ENCODE measurements at regions not wholly inside any gene's neighbourhood (a gene's known extent, or its start where the extent isn't known, plus 50 kb on each side); places are given as distances from the start of the nearest gene placed in this dataset.

- Mint-ChIP-seq H3K9me3 (peaks cover 46% of the 10 kb centered on the region), H3K27me3 (ENCODE audit: insufficient read depth) (peaks cover 6% of the 10 kb centered on the region; the same call in 1 of the 2 replicates), H3K27ac (no peak overlapping the region)
These were observed 603.7 kb downstream of the TBC1D22A start for GRCh38 chr22:47366026-47366767.

GRCh38 chr22:47361247-47361646, 598.8 kb downstream of the TBC1D22A start:
- no peaks in the 10 kb centered on the region for H3K27me3 Mint-ChIP-seq (ENCODE audit: insufficient read depth)
- H3K27ac Mint-ChIP-seq, result no peak overlapping the region
- peaks cover 16% of the 10 kb centered on the region for H3K9me3 Mint-ChIP-seq
- no peak for TF ChIP-seq CTCF (IDR thresholded peaks at IDR 0.05)
- no peak for DNase-seq
- H3K4me1 Mint-ChIP-seq (ENCODE audit: low read depth), result no peaks in the 10 kb centered on the region
- no peak overlapping the region for H3K4me3 Mint-ChIP-seq
- H3K36me3 Mint-ChIP-seq (ENCODE audit: low read depth), result no peaks in the 10 kb centered on the region

More at GRCh38 chr22:47366026-47366767, 603.7 kb downstream of the TBC1D22A start:
- DNase-seq, result no peak
- no peak for TF ChIP-seq CTCF (IDR thresholded peaks at IDR 0.05)
- no peak overlapping the region for H3K4me3 Mint-ChIP-seq
- no peaks in the 10 kb centered on the region for H3K4me1 Mint-ChIP-seq (ENCODE audit: low read depth)
- H3K36me3 Mint-ChIP-seq (ENCODE audit: low read depth), result peaks cover 5% of the 10 kb centered on the region; the same call in 1 of the 2 replicates

- TF ChIP-seq CTCF (IDR thresholded peaks at IDR 0.05), result no peak
- H3K9me3 Mint-ChIP-seq, result peaks cover 28% of the 10 kb centered on the region
- H3K36me3 Mint-ChIP-seq (ENCODE audit: low read depth), result no peaks in the 10 kb centered on the region
- no peaks in the 10 kb centered on the region for H3K4me1 Mint-ChIP-seq (ENCODE audit: low read depth)
- no peak overlapping the region for H3K27ac Mint-ChIP-seq
- H3K27me3 Mint-ChIP-seq (ENCODE audit: insufficient read depth), result no peaks in the 10 kb centered on the region; the same call in 1 of the 2 replicates
- H3K4me3 Mint-ChIP-seq, result no peak overlapping the region
- no peak for DNase-seq
These were observed 595.0 kb downstream of the TBC1D22A start for GRCh38 chr22:47357493-47357892.

- Mint-ChIP-seq H3K9me3 (peaks cover 25% of the 10 kb centered on the region), H3K4me1 (ENCODE audit: low read depth) (no peaks in the 10 kb centered on the region), H3K4me3 (no peak overlapping the region), H3K27me3 (ENCODE audit: insufficient read depth) (no peaks in the 10 kb centered on the region; the same call in 1 of the 2 replicates), H3K27ac (no peak overlapping the region), H3K36me3 (ENCODE audit: low read depth) (no peaks in the 10 kb centered on the region)
- no peak for DNase-seq
- no peak for TF ChIP-seq CTCF (IDR thresholded peaks at IDR 0.05)
These were observed 594.6 kb downstream of the TBC1D22A start for GRCh38 chr22:47357086-47357485.

GRCh38 chr22:47356511-47357011, 594.1 kb downstream of the TBC1D22A start:
- TF ChIP-seq CTCF (IDR thresholded peaks at IDR 0.05), result no peak
- peaks cover 30% of the 10 kb centered on the region for H3K9me3 Mint-ChIP-seq

More at GRCh38 chr22:47356511-47357011, 594.1 kb downstream of the TBC1D22A start:
- no peaks in the 10 kb centered on the region; the same call in 1 of the 2 replicates for H3K27me3 Mint-ChIP-seq (ENCODE audit: insufficient read depth)
- no peak overlapping the region for H3K27ac Mint-ChIP-seq
- no peak overlapping the region for H3K4me3 Mint-ChIP-seq
- no peaks in the 10 kb centered on the region for H3K36me3 Mint-ChIP-seq (ENCODE audit: low read depth)
- no peaks in the 10 kb centered on the region for H3K4me1 Mint-ChIP-seq (ENCODE audit: low read depth)
- no peak for DNase-seq
